ENCODE measurements at regions not wholly inside any gene's neighbourhood (a gene's known extent, or its start where the extent isn't known, plus 50 kb on each side); places are given as distances from the start of the nearest gene placed in this dataset.

GRCh38 chr3:157639756-157640426 lies 136.7 kb upstream of the VEPH1 start:
- TF ChIP-seq EZH2phosphoT487 (IDR thresholded peaks at IDR 0.05; ENCODE audit: insufficient read depth, low read depth) (no peak), EZH2 (IDR thresholded peaks at IDR 0.05; ENCODE audit: insufficient read depth, poor library complexity, severe bottlenecking) (no peak)
